ENCODE measurements at regions not wholly inside any gene's neighbourhood (a gene's known extent, or its start where the extent isn't known, plus 50 kb on each side); places are given as distances from the start of the nearest gene placed in this dataset.

DNA sequence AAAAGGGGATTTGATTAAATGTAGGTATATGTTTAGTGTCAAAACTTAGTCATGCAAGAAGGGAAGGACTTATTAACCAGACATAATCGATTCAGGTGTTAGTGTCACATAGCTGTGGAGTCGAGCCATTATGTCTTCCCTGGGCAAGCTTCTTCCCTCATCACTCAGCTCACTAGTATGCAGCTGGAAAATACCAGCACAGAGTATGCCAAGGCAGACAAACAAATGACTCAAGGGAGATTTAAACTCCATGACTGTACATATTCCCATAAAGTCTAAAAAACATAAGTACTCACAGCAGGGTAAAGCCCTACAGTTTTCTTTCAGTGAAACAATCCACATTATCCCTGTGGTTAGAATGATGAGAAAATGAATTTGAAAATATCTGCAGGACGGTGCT is 304.5 kb downstream of the CBLL2 start:
- TF ChIP-seq MAFF (IDR thresholded peaks at IDR 0.05; ENCODE audit: low read length) (no peak), ZZZ3 (IDR thresholded peaks at IDR 0.05) (no peak), CEBPB (tag; IDR thresholded peaks at IDR 0.05) (no peak), POLR2A (conservative IDR thresholded peaks at IDR 0.05) (no peak), PHB2 (IDR thresholded peaks at IDR 0.05; ENCODE audit: low read depth) (no peak), NFIX (CRISPR knock-in tag; IDR thresholded peaks at IDR 0.05; ENCODE audit: low read depth) (no peak), ZNF699 (CRISPR knock-in tag; IDR thresholded peaks at IDR 0.05; ENCODE audit: insufficient replicate concordance) (no peak), NFRKB (IDR thresholded peaks at IDR 0.05; ENCODE audit: low read depth) (no peak), MCM3 (IDR thresholded peaks at IDR 0.05) (no peak), JUN (IDR thresholded peaks at IDR 0.05; ENCODE audit: borderline replicate concordance, low read depth, low read length) (no peak), JUN (CRISPR knock-in tag; IDR thresholded peaks at IDR 0.05; ENCODE audit: borderline replicate concordance) (no peak)
- TF ChIP-seq, protein P1, sequence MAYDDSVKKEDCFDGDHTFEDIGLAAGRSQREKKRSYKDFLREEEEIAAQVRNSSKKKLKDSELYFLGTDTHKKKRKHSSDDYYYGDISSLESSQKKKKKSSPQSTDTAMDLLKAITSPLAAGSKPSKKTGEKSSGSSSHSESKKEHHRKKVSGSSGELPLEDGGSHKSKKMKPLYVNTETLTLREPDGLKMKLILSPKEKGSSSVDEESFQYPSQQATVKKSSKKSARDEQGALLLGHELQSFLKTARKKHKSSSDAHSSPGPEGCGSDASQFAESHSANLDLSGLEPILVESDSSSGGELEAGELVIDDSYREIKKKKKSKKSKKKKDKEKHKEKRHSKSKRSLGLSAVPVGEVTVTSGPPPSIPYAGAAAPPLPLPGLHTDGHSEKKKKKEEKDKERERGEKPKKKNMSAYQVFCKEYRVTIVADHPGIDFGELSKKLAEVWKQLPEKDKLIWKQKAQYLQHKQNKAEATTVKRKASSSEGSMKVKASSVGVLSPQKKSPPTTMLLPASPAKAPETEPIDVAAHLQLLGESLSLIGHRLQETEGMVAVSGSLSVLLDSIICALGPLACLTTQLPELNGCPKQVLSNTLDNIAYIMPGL (CRISPR knock-in tag; IDR thresholded peaks at IDR 0.05), result no peak
- TF ChIP-seq, protein P2, sequence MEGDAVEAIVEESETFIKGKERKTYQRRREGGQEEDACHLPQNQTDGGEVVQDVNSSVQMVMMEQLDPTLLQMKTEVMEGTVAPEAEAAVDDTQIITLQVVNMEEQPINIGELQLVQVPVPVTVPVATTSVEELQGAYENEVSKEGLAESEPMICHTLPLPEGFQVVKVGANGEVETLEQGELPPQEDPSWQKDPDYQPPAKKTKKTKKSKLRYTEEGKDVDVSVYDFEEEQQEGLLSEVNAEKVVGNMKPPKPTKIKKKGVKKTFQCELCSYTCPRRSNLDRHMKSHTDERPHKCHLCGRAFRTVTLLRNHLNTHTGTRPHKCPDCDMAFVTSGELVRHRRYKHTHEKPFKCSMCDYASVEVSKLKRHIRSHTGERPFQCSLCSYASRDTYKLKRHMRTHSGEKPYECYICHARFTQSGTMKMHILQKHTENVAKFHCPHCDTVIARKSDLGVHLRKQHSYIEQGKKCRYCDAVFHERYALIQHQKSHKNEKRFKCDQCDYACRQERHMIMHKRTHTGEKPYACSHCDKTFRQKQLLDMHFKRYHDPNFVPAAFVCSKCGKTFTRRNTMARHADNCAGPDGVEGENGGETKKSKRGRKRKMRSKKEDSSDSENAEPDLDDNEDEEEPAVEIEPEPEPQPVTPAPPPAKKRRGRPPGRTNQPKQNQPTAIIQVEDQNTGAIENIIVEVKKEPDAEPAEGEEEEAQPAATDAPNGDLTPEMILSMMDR (IDR thresholded peaks at IDR 0.05 in 2 of 3, conservative IDR thresholded peaks at IDR 0.05 in 1 of 3; ENCODE audit: insufficient read depth in 2 of 3, low read depth in 1 of 3, low read length in 3 of 3), result no peak
- TF ChIP-seq, protein P3, sequence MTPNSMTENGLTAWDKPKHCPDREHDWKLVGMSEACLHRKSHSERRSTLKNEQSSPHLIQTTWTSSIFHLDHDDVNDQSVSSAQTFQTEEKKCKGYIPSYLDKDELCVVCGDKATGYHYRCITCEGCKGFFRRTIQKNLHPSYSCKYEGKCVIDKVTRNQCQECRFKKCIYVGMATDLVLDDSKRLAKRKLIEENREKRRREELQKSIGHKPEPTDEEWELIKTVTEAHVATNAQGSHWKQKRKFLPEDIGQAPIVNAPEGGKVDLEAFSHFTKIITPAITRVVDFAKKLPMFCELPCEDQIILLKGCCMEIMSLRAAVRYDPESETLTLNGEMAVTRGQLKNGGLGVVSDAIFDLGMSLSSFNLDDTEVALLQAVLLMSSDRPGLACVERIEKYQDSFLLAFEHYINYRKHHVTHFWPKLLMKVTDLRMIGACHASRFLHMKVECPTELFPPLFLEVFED (CRISPR knock-in tag; conservative IDR thresholded peaks at IDR 0.05), result no peak
